A549 (cell line): ENCODE measurements at regions not wholly inside any gene's neighbourhood (a gene's known extent, or its start where the extent isn't known, plus 50 kb on each side); places are given as distances from the start of the nearest gene placed in this dataset.

Source experiments
- ATAC-seq, 2 experiments: fragments of 200-7000 bp in 1 of 2; fragments of >200 bp in 1 of 2; cut with Nextera tagmentation in 1 of 2; cut with Tn5 transposase in 1 of 2; 3 replicates each; pipeline versions ENCODE4 v1.8.0 to v1.9.1; 2018 to 2020; ENCODE audit warnings: mild to moderate bottlenecking in 1 of 2, moderate library complexity in 1 of 2
- CTCF ChIA-PET: fragments of 300-600 bp; sonication (Branson Sonifier 250); formaldehyde crosslinking; extraction: SDS; loops from one replicate; lab custom pipeline; 2021; ENCODE audit warnings: antibody characterized with exemption, inconsistent platforms; lab: Yijun Ruan, JAX
- POLR2A ChIA-PET: fragments of 350-600 bp; formaldehyde crosslinking; extraction: SDS; loops from one replicate; lab custom pipeline; 2021; ENCODE audit warnings: antibody characterized with exemption, inconsistent platforms; lab: Yijun Ruan, JAX
- DNase-seq, 2 experiments: peaks; one replicate each; pipeline versions ENCODE4 v3.0.0 to v3.0.0-alpha.2; 2011 to 2016; ENCODE audit warnings: low read depth in 1 of 2, low spot score in 1 of 2
- FAIRE-seq: peaks from 2 replicates; lab custom pipeline; 2011; peaks lifted over from hg19 to GRCh38; lab: Jason Lieb, UNC
- H3K27ac ChIP-seq, 2 experiments: fragments of >200 bp; sonication (Bioruptor Twin); formaldehyde crosslinking; 3 replicates each; pipeline ENCODE4 v1.5.1; 2016 to 2017
- H3K4me1 ChIP-seq: fragments of >200 bp; sonication (Bioruptor Twin); formaldehyde crosslinking; 3 replicates; pipeline ENCODE4 v1.6.1; 2016
- H3K4me2 ChIP-seq: fragments of >200 bp; sonication (Bioruptor Twin); formaldehyde crosslinking; 3 replicates; pipeline ENCODE4 v1.6.1; 2016
- H3K4me3 ChIP-seq: fragments of >200 bp; sonication (Bioruptor Twin); formaldehyde crosslinking; 3 replicates; pipeline ENCODE4 v1.5.1; 2016
- H3K9me3 ChIP-seq: fragments of >200 bp; sonication (Bioruptor Twin); formaldehyde crosslinking; 3 replicates; pipeline ENCODE4 v1.6.1; 2016
- BHLHE40 ChIP-seq: IDR thresholded peaks from 2 replicates; pipeline ENCODE4 v1.6.1; 2012; ENCODE audit warnings: low read depth, low read length, inconsistent platforms
- CBX2 ChIP-seq: fragments of 200-600 bp; sonication (generic); IDR thresholded peaks from 2 replicates; pipeline ENCODE4 v1.6.1; 2016; ENCODE audit warnings: low read depth, mild to moderate bottlenecking, borderline replicate concordance
- CEBPB ChIP-seq, 2 experiments: fragments of >200 bp in 1 of 2; sonication (Bioruptor Twin) in 1 of 2; formaldehyde crosslinking in 1 of 2; IDR thresholded peaks; 2 replicates each; pipeline ENCODE4 v1.6.1; 2012 to 2016
- CHD4 ChIP-seq: fragments of 200-600 bp; sonication (generic); IDR thresholded peaks from 2 replicates; pipeline ENCODE4 v1.6.1; 2016; ENCODE audit warnings: antibody characterized with exemption, mild to moderate bottlenecking, borderline replicate concordance
- CTCF ChIP-seq: fragments of >200 bp; sonication (Bioruptor Twin); formaldehyde crosslinking; IDR thresholded peaks from 3 replicates; pipeline ENCODE4 v1.5.1; 2016
- ELK1 ChIP-seq: fragments of 150-350 bp; IDR thresholded peaks from 2 replicates; pipeline ENCODE4 v1.6.1; 2014; ENCODE audit warnings: low read depth, mild to moderate bottlenecking, low read length
- ESRRA ChIP-seq: fragments of 150-350 bp; IDR thresholded peaks from 2 replicates; pipeline ENCODE4 v1.6.1; 2014; ENCODE audit warnings: mild to moderate bottlenecking, low read length, borderline replicate concordance
- FOSB ChIP-seq: fragments of 250-450 bp; sonication (Bioruptor Pico); IDR thresholded peaks from 2 replicates; pipeline ENCODE4 v1.5.0; 2020; ENCODE audit warnings: mild to moderate bottlenecking, moderate library complexity
- FOSL2 ChIP-seq, 2 experiments: fragments of 450-650 bp in 1 of 2; fragments of >200 bp in 1 of 2; sonication (Bioruptor Twin) in 1 of 2; formaldehyde crosslinking; IDR thresholded peaks; 2 replicates each; pipeline versions ENCODE4 v1.5.0 to v1.6.1; 2016 to 2020; ENCODE audit warnings: mild to moderate bottlenecking in 1 of 2, moderate library complexity in 1 of 2
- FOXS1 ChIP-seq: fragments of 250-450 bp; sonication (Bioruptor Pico); IDR thresholded peaks from 2 replicates; pipeline ENCODE4 v1.5.0; 2020; ENCODE audit warnings: mild to moderate bottlenecking, moderate library complexity
- GATA3 ChIP-seq: IDR thresholded peaks from 2 replicates; pipeline ENCODE4 v1.6.1; 2012; ENCODE audit warnings: borderline replicate concordance
- HDAC2 ChIP-seq: fragments of 200-600 bp; sonication (generic); IDR thresholded peaks from 2 replicates; pipeline ENCODE4 v1.6.1; 2016
- HOXB13 ChIP-seq: fragments of 250-450 bp; sonication (Bioruptor Pico); IDR thresholded peaks from 2 replicates; pipeline ENCODE4 v1.5.0; 2020; ENCODE audit warnings: low read depth, mild to moderate bottlenecking, moderate library complexity
- KDM5A ChIP-seq: fragments of 200-600 bp; sonication (generic); IDR thresholded peaks from 2 replicates; pipeline ENCODE4 v1.6.1; 2016; ENCODE audit warnings: antibody characterized with exemption, mild to moderate bottlenecking
- MAZ ChIP-seq: fragments of 150-350 bp; IDR thresholded peaks from 2 replicates; pipeline ENCODE4 v1.6.1; 2014; ENCODE audit warnings: antibody characterized with exemption, low read depth, low read length, borderline replicate concordance
- NFE2L2 ChIP-seq: fragments of 150-350 bp; conservative IDR thresholded peaks from 2 replicates; pipeline ENCODE4 v1.6.1; 2014; ENCODE audit warnings: low read length
- NPAS2 ChIP-seq: fragments of 250-450 bp; sonication (Bioruptor Pico); IDR thresholded peaks from 2 replicates; pipeline ENCODE4 v1.8.0; 2022; ENCODE audit warnings: mild to moderate bottlenecking, moderate library complexity, borderline replicate concordance
- POLR2AphosphoS2 ChIP-seq: conservative IDR thresholded peaks from 2 replicates; pipeline ENCODE4 v1.6.1; 2012; ENCODE audit warnings: low read length, improper control_type of control experiment, inconsistent platforms
- RNF2 ChIP-seq: fragments of 200-600 bp; sonication (generic); IDR thresholded peaks from 2 replicates; pipeline ENCODE4 v1.6.1; 2016; ENCODE audit warnings: low read depth, mild to moderate bottlenecking, antibody characterized with exemption, moderate library complexity, borderline replicate concordance
- TP53 ChIP-seq: fragments of 250-450 bp; sonication (Bioruptor Pico); IDR thresholded peaks from 2 replicates; pipeline ENCODE4 v1.5.0; 2021; ENCODE audit warnings: mild to moderate bottlenecking, moderate library complexity
- USF2 ChIP-seq: fragments of 450-650 bp; IDR thresholded peaks from 2 replicates; pipeline ENCODE4 v1.6.1; 2014; ENCODE audit warnings: antibody characterized with exemption
- ZNF302 ChIP-seq: fragments of 250-450 bp; sonication (Bioruptor Pico); IDR thresholded peaks from 2 replicates; pipeline ENCODE4 v1.9.0; 2021; ENCODE audit warnings: inconsistent platforms, mild to moderate bottlenecking, moderate library complexity
- ZSCAN20 ChIP-seq: fragments of 250-450 bp; sonication (Bioruptor Pico); IDR thresholded peaks from 2 replicates; pipeline ENCODE4 v1.8.0; 2022; ENCODE audit warnings: mild to moderate bottlenecking, moderate library complexity
- WGBS: methylation state at CpG from one replicate; pipeline ENCODE4 v1.1.6; 2017; ENCODE audit errors: missing lambda C conversion rate; 5-methylcytosine and 5-hydroxymethylcytosine counted together

- no peak overlapping the region for H3K4me3 ChIP-seq
- no peak for ATAC-seq
- ChIA-PET POLR2A (no interaction called here), CTCF (no interaction called here)
- TF ChIP-seq CEBPB (IDR thresholded peaks at IDR 0.05) (no peak), USF2 (no peak), CBX2 (no peak), ELK1 (no peak), BHLHE40 (no peak), NPAS2 (CRISPR knock-in tag) (no peak), POLR2AphosphoS2 (no peak), ZNF302 (no peak), NFE2L2 (no peak), HDAC2 (no peak), FOXS1 (no peak), HOXB13 (CRISPR knock-in tag) (no peak), FOSB (no peak), TP53 (CRISPR knock-in tag) (no peak), CTCF (no peak)
- H3K9me3 ChIP-seq: no peaks in the 10 kb centered on the region
- no peak for DNase-seq
- no peaks in the 10 kb centered on the region for H3K4me1 ChIP-seq
- FAIRE-seq: no peak
- WGBS: 7% methylated on average over 1 of the region's 1 CpG
- H3K4me2 ChIP-seq: no peak overlapping the region
- no peak overlapping the region for H3K27ac ChIP-seq
Observed at GRCh38 chr2:167702227-167702626, 545.2 kb downstream of the STK39 start.

- no peak for TF ChIP-seq KDM5A
- no peak for TF ChIP-seq USF2
- POLR2A ChIA-PET: no interaction called here
- CTCF ChIA-PET: interaction anchor here (1.0 kb wide), 1 partner anchor 28 kb away, joined by 3 read pairs; no protein-coding TSS in a partner anchor
- Histone ChIP-seq H3K4me1 (no peaks in the 10 kb centered on the region), H3K4me2 (no peak overlapping the region), H3K27ac (no peak overlapping the region), H3K9me3 (no peaks in the 10 kb centered on the region), H3K4me3 (no peak overlapping the region)
- FAIRE-seq: no peak
- 5% methylated on average over 4 of the region's 4 CpGs for WGBS
- ATAC-seq: no peak
- DNase-seq: no peak
Observed at GRCh38 chr2:167701651-167702050, 545.7 kb downstream of the STK39 start.

GRCh38 chr2:167697948-167698347, 549.4 kb downstream of the STK39 start:
- TF ChIP-seq RNF2 (no peak), GATA3 (no peak), ESRRA (no peak), FOXS1 (no peak), MAZ (no peak), CEBPB (IDR thresholded peaks at IDR 0.05) (no peak), FOSL2 (IDR thresholded peaks at IDR 0.05) (no peak), FOSL2 (CRISPR knock-in tag; IDR thresholded peaks at IDR 0.05) (no peak), ZSCAN20 (no peak), CHD4 (no peak), BHLHE40 (no peak)
- TF ChIP-seq, all 56 proteins: peak for 0
- WGBS: 57% methylated on average over 2 of the region's 2 CpGs
- POLR2A ChIA-PET: no interaction called here
- no peak overlapping the region for H3K4me3 ChIP-seq
- no peak overlapping the region for H3K27ac ChIP-seq
- no peak for ATAC-seq
- H3K9me3 ChIP-seq: no peaks in the 10 kb centered on the region
- no peaks in the 10 kb centered on the region for H3K4me1 ChIP-seq
- FAIRE-seq: no peak
- no peak overlapping the region for H3K4me2 ChIP-seq
- CTCF ChIA-PET: no interaction called here
- no peak for DNase-seq
